ENCODE measurements at regions not wholly inside any gene's neighbourhood (a gene's known extent, or its start where the extent isn't known, plus 50 kb on each side); places are given as distances from the start of the nearest gene placed in this dataset.

GRCh38 chr20:58003525-58003924 is 224.9 kb downstream of the ANKRD60 start:
- no peak for DNase-seq (ENCODE audit: low read depth, low spot score)

DNA sequence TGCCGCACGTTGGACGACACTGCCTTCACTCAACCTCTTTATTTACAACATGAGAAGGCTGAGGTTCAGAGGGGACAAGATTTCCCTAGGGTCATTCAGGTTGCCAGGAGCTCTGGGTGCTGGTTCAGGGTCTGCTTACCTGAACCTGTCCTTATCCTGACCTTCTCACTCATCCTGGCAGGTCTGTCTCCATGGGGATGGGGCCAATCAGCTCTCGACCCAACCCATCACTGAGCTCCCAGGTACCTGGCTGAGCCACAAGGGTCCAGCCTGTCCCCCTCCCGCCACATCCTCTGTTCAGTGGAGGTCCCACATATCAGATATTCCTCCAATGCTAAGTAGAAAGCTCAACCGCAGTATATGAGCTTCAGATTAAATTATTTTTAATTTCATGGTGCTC is 225.6 kb downstream of the ANKRD60 start:
- no peak for DNase-seq (ENCODE audit: low read depth, low spot score)

DNA sequence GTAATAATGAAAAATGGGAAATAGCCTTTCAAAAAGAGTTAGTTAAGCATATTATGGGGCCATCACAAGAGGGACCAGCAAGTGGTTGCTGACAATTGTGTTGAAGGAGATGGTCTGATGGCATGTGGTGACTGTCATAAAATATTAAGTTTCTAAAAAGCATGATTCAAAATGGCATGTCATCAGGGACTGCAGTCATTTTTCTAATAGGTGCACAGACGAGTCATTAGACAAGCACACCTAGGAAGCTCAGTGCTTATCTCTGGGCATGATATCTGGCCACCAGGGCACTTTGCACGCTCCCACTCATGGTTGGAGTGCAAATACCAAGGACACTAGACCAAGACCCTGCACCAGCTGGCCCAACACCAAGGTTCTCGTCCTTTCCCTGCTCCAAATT is 226.5 kb downstream of the ANKRD60 start:
- no peak for DNase-seq (ENCODE audit: low read depth, low spot score)

GRCh38 chr20:58001381-58001780 is 227.1 kb downstream of the ANKRD60 start:
- no peak for DNase-seq (ENCODE audit: low read depth, low spot score)

DNA sequence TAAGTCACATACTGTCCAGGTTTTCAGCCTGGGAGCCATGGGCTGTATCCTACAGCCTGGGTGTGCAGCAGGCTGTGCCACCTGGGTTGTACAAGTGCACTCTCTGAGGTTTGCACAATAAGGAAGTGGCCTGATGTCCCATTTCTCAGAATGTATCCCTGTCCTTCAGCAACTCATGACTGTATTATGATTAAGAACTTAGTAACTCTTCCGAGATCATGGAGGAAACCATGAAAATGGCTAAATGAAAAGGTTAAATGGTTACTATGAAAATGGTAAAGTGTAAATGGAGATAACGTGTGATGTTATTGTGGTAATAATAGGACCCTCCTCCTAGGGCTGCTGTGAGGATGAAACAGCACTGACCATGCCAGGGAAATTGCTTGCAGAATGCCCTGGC is 227.6 kb downstream of the ANKRD60 start:
- no peak for DNase-seq (ENCODE audit: low read depth, low spot score)

- DNase-seq (ENCODE audit: low read depth, low spot score), result no peak
These were observed 228.9 kb downstream of the ANKRD60 start for GRCh38 chr20:57999465-58000111.

DNA sequence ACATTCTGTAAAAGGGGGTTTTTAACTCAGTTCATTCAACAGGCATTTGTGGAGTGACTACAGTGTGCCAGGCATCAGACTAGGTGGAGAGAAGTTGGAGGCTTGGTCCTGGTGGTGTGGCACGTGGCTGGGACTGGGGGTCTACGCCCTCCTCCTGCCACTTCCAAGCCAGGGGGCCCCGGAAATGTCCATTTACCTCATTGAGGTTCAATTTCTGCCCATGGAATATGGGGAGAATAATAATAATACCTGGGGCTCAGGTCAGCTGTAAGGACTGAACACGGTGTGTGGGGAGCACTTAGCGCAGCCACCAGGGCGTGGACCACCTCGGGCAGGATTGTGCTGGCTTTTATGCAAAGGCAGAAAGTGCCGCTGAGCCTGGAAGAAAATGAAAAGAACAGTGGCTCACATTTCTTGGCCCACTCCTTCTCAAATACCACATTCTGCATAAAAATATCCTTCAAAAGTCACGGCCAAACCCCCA is 229.4 kb downstream of the ANKRD60 start:
- no peak for DNase-seq (ENCODE audit: low read depth, low spot score)

- no peak for DNase-seq (ENCODE audit: low read depth, low spot score)
These were observed 230.2 kb downstream of the ANKRD60 start for GRCh38 chr20:57998276-57998675.

DNA sequence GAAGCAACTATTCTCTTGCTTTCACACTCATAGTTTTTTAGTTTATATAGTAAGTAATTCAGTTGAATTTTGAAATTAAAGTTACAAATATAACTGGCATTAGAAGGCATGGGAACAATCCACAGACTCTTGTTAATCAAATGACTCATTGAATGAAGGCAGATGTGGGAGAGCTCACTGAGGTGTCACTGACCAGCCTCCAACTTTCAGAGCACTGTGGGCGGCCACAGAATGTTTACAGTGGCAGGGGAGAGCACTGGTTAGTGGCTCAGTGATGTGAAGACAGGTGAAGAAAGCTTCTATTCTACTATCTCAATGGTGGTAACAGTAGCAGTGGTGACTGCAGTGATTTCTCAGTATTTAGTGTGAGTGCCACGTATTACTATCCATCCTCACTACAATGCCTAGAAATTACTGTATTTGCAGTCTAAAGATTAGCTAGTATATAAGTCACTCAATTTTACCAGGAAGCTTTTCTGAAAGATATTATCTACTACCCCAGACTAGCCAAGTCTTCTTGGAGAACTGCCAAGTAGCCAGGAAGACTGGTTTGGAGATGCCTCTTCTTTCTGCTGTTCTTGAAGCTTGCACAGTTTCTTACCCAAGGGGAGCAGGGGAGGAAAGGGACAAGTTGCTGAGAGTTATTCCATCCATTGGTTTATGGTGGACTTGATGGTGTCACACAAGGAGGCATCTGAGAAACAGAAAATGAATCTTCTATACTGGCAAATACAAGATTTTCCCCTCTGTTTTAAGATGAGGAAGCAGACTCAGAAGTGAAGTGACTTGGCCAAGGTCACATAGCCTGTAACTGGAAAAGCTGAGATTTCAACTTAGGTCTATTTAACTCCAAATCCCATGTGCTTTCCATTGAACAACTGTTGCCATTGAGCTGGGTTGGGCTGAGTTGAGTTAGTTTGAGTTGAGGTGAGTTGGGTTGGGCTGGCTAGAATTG is 231.2 kb downstream of the ANKRD60 start:
- DNase-seq (ENCODE audit: low read depth, low spot score), result no peak

DNA sequence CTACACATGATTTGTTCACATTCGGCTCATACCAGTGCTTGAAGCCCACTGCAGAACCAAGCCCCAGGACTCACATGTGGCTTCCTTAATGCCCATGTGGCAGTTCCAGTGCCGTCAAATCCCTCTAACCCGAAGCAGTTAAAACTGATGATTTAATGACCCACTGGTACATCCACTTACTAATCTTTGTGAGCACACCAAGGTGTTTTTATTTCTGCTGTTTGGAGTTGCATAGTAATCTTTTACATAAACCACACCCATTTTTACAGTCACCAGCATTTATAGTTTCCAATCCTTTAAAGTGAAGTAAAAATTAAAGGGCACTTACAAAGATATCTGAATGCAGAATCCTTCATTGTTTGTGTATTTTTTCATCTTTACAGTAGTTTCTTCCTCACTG is 232.0 kb downstream of the ANKRD60 start:
- no peak for DNase-seq (ENCODE audit: low read depth, low spot score)

- DNase-seq (ENCODE audit: low read depth, low spot score), result no peak
These were observed 233.0 kb downstream of the ANKRD60 start for GRCh38 chr20:57995381-57995977.

GRCh38 chr20:57993716-57994431 is 234.6 kb downstream of the ANKRD60 start:
- DNase-seq (ENCODE audit: low read depth, low spot score), result no peak

DNA sequence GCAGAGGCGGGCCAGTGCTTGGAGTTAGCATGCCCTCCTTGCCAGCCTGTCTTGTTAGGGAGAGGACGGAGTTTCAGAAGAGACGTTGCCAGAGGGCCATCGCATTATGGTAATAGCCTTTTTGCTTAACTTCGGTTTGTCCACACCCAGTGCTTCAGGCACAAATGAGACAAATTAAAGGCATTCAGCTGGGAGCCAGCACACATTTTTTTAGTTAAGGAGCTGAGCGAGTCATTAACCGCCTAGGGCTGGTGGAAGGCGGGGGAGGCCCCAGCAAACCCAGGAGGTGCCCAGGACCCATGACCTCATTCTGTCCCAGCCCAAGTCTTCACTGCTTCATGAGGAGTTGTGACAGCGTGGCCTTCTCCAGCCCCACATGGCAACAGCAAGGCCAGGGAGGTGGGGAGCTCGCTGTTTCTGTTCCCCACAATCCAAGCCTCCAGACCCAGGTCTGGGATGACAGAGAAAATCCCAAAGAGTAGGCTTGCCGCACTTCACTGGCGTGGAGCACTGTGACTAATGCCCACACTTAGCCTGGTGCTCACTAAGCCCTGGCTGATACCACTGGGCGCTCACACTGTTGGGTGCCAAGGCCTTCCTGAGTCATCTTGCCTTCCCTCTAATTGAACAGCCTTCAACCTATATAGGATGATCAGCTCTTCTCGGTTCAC is 237.1 kb downstream of the ANKRD60 start:
- peak; percentile 94 for DNase-seq (ENCODE audit: low read depth, low spot score)

DNA sequence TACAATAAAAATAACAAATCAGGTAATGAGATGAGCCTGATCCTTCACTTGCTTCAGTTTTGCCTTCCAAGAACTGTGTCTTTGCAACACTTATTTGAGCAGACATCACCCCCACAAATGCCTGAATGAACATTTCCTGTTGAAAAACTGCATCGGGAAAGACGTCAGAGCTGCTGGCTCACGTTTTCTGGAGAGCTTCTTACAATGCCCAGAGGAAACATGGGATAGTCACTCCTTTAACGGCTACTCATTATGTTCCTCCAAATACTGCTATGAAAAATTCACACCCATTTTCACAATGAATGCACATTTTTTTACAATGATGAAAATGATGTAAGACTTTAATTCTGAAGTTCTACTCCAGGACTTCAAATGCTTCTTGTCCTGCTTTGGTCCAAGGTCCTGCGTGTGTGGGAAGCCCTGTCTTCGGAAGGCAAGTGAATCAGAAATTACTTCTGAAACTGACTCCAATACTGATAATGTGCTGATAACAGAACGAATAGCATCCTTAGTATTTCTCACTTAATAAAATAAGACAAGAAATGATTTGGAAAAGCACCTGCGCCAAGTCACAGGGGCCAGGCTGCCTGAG is 238.0 kb downstream of the ANKRD60 start:
- no peak for DNase-seq (ENCODE audit: low read depth, low spot score)

- DNase-seq (ENCODE audit: low read depth, low spot score), result no peak
These were observed 239.6 kb downstream of the ANKRD60 start for GRCh38 chr20:57988828-57989227.

GRCh38 chr20:57988422-57988821 is 240.0 kb downstream of the ANKRD60 start:
- no peak for DNase-seq (ENCODE audit: low read depth, low spot score)

DNA sequence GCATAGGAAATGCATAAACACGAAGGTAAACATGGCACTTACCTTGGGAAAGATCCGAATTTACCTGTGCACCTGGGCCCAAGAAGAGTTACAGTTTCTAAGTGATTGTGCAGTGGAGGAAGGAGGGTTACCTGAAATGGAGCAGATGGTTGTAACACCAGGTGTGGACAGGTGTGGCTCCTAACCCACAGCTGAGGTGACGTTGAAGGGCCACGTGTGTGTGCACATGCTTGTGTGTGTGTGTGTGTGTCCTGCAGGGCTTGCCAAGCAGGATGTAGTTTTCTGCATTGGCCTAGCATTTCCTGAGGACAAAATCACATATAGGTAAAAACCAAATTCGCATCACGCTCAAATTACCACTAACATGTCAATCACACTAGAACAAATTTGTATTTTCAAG is 240.8 kb downstream of the ANKRD60 start:
- DNase-seq (ENCODE audit: low read depth, low spot score), result no peak

- no peak for DNase-seq (ENCODE audit: low read depth, low spot score)
These were observed 241.8 kb downstream of the ANKRD60 start for GRCh38 chr20:57986666-57987065.

GRCh38 chr20:57985278-57985677 is 243.2 kb downstream of the ANKRD60 start:
- DNase-seq (ENCODE audit: low read depth, low spot score), result peak; percentile 49

DNA sequence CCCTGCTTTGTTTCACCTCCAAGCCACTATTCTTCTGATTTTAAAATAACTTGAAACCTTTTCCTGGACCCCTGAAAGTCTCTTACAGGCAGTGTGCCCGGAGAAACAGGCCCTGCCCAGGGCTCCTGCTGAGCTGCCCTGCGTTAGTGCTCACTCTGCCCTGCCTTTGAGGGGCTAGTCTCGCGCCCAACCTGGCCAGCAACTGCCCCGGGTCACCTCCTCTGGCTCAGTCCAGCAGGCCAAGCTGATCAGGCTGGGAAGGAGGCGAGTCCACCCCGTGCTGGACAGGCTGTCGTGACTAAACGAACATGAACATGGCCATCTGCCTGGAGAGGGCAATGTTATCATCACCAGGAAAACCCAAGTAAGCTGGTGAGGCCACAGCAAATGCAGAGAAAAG is 245.4 kb downstream of the ANKRD60 start:
- no peak for DNase-seq (ENCODE audit: low read depth, low spot score)

DNA sequence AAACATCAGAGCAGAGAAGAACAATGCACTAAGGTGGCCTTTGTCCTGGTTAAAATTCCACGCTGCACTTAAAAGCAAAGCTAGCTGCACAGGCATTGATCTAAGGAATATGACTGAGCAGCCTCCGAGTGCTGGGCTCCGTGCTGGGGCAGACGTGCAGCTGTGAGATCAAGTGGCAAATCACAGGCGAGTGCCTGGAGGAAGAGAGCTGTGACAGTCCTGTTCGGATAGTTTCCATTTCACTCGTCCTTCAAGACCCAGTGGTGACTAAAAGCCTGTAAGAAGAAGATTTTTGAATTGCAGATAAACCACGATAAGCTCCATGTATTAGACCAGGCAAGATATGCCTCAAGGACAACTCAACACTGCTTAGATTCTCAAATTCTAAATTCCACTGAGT is 247.9 kb downstream of the ANKRD60 start:
- DNase-seq (ENCODE audit: low read depth, low spot score), result no peak

Data from ELF-1 (cell line).